ENCODE measurements at regions not wholly inside any gene's neighbourhood (a gene's known extent, or its start where the extent isn't known, plus 50 kb on each side); places are given as distances from the start of the nearest gene placed in this dataset.
A peak's percentile ranks its signal among the peaks of the same experiment; 100 is the strongest.

DNA sequence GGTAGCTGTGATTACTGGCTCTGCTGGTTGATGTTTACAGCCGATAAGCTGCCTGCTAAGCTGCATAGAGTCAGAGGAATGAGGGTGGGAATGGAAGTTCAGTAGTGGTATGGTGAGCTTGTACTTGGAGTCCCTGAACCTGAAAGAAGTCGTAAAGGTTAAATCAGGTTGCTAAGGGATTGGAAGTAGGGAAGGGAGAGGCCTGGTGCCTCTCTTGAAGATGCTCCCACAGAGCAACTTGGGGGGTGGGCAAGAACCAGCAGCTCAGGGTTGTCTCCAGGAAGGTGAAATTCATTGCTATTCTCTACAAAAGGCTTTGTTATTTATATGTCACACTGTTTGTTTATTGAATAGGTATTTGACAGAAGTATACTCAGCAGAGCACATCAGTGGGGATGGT is 73.8 kb upstream of the OLFM4 start:
- DNase-seq (ENCODE audit: low spot score) = no peak
- H2BK120ac ChIP-seq (ENCODE audit: low read depth, low read length) = no peak overlapping the region
- H2BK12ac ChIP-seq (ENCODE audit: low read length) = no peak overlapping the region
- no peak overlapping the region for H2AFZ ChIP-seq (ENCODE audit: low read length)
- no peaks in the 10 kb centered on the region for H3K27me3 ChIP-seq (ENCODE audit: control insufficient read depth in 3 of 3, insufficient read depth in 3 of 3, low read depth in 1 of 3, low read length in 3 of 3)
- H4K8ac ChIP-seq (ENCODE audit: low read depth, low read length) = no peak overlapping the region
- no CpG with 5 or more reads among the region's 2 CpGs for WGBS, 2 donors (ENCODE audit: extremely low coverage in 2 of 2, insufficient read length in 2 of 2, insufficient replicate concordance in 1 of 2)
- H3K4me3 ChIP-seq (ENCODE audit: low read length in 2 of 2) = no peak overlapping the region
- H3K27ac ChIP-seq (replicated peaks; ENCODE audit: low read length) = no peak overlapping the region
- H3K36me3 ChIP-seq (replicated peaks in 1 of 2; ENCODE audit: control insufficient read depth in 2 of 2, insufficient read depth in 2 of 2, low read length in 2 of 2) = no peaks in the 10 kb centered on the region
- peaks cover 12 to 34% of the 10 kb centered on the region in 2 donors for H3K4me1 ChIP-seq (ENCODE audit: control insufficient read depth in 2 of 2, insufficient read depth in 1 of 2, low read depth in 1 of 2, low read length in 2 of 2)
- H3K79me1 ChIP-seq (ENCODE audit: low read depth, low read length) = no peaks in the 10 kb centered on the region
- H3K9me3 ChIP-seq (replicated peaks in 1 of 2; ENCODE audit: control insufficient read depth in 2 of 2, insufficient read depth in 1 of 2, low read depth in 1 of 2, low read length in 2 of 2) = no peaks in the 10 kb centered on the region
- no peak overlapping the region for H2AK5ac ChIP-seq (ENCODE audit: low read depth, low read length)
- H2BK5ac ChIP-seq (ENCODE audit: low read length) = no peak overlapping the region
- H3K9ac ChIP-seq (ENCODE audit: low read depth, low read length, poor library complexity) = no peak overlapping the region
- no peak overlapping the region for H3K14ac ChIP-seq (ENCODE audit: low read length)
- H3K23ac ChIP-seq (ENCODE audit: low read depth, low read length, poor library complexity) = no peak overlapping the region
- no peak overlapping the region for H2BK15ac ChIP-seq (ENCODE audit: low read length)
- H3K4me2 ChIP-seq (ENCODE audit: insufficient read depth, low read length, poor library complexity, severe bottlenecking) = no peak overlapping the region
- no peak overlapping the region for H3K4ac ChIP-seq (ENCODE audit: low read length)
- no peak overlapping the region for H3K18ac ChIP-seq (ENCODE audit: low read length)
- H4K91ac ChIP-seq (ENCODE audit: low read depth, low read length, poor library complexity) = no peak overlapping the region

DNA sequence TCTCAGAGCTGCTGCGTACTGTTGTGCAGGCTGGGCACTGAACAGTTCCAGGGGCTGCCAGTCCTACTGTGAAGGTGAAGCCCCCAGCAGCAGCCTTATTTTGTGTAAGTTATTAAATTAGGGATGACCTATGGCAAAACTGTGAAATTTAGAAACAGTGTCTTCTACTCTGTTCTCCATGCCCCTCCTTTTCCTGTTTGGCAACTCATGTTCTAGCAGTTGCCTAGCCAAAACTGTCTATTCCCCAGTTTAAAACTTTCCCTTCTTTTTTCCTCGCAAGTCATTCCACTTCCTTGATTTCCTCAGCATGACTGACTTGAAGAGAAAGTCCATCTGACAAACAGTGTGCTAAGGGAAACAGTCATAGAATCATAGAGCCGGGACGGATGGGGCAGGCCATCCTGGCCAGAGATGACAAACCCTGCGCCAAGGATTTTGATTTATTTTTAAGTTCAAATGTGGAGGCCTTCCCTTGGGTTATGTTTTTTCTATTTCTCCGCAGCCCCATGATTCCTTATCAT is 78.1 kb upstream of the OLFM4 start:
- no peak overlapping the region for H2BK5ac ChIP-seq (ENCODE audit: low read length)
- H3K4ac ChIP-seq (ENCODE audit: low read length) = no peak overlapping the region
- H4K8ac ChIP-seq (ENCODE audit: low read depth, low read length) = no peak overlapping the region
- no CpG with 5 or more reads among the region's 6 CpGs for WGBS, 2 donors (ENCODE audit: extremely low coverage in 2 of 2, insufficient read length in 2 of 2, insufficient replicate concordance in 1 of 2)
- H3K9ac ChIP-seq (ENCODE audit: low read depth, low read length, poor library complexity) = no peak overlapping the region
- H3K79me1 ChIP-seq (ENCODE audit: low read depth, low read length) = no peaks in the 10 kb centered on the region
- H3K27me3 ChIP-seq (ENCODE audit: control insufficient read depth in 3 of 3, insufficient read depth in 3 of 3, low read depth in 1 of 3, low read length in 3 of 3) = no peaks in the 10 kb centered on the region
- H2AFZ ChIP-seq (ENCODE audit: low read length) = no peak overlapping the region
- H3K9me3 ChIP-seq (replicated peaks in 1 of 2; ENCODE audit: control insufficient read depth in 2 of 2, insufficient read depth in 1 of 2, low read depth in 1 of 2, low read length in 2 of 2) = peaks cover 0 to 4% of the 10 kb centered on the region in 2 donors
- H3K4me3 ChIP-seq (ENCODE audit: low read length in 2 of 2) = no peak overlapping the region
- no peak overlapping the region for H2BK15ac ChIP-seq (ENCODE audit: low read length)
- H4K91ac ChIP-seq (ENCODE audit: low read depth, low read length, poor library complexity) = no peak overlapping the region
- no peak overlapping the region for H2AK5ac ChIP-seq (ENCODE audit: low read depth, low read length)
- no peaks in the 10 kb centered on the region for H3K36me3 ChIP-seq (replicated peaks in 1 of 2; ENCODE audit: control insufficient read depth in 2 of 2, insufficient read depth in 2 of 2, low read length in 2 of 2)
- no peak overlapping the region for H3K18ac ChIP-seq (ENCODE audit: low read length)
- H2BK120ac ChIP-seq (ENCODE audit: low read depth, low read length) = no peak overlapping the region
- DNase-seq (ENCODE audit: low spot score) = no peak
- H3K27ac ChIP-seq (replicated peaks; ENCODE audit: low read length) = no peak overlapping the region
- H2BK12ac ChIP-seq (ENCODE audit: low read length) = no peak overlapping the region
- H3K4me1 ChIP-seq (ENCODE audit: control insufficient read depth in 2 of 2, insufficient read depth in 1 of 2, low read depth in 1 of 2, low read length in 2 of 2) = peaks cover 13 to 24% of the 10 kb centered on the region in 2 donors
- H3K23ac ChIP-seq (ENCODE audit: low read depth, low read length, poor library complexity) = no peak overlapping the region
- H3K14ac ChIP-seq (ENCODE audit: low read length) = no peak overlapping the region
- H3K4me2 ChIP-seq (ENCODE audit: insufficient read depth, low read length, poor library complexity, severe bottlenecking) = no peak overlapping the region

DNA sequence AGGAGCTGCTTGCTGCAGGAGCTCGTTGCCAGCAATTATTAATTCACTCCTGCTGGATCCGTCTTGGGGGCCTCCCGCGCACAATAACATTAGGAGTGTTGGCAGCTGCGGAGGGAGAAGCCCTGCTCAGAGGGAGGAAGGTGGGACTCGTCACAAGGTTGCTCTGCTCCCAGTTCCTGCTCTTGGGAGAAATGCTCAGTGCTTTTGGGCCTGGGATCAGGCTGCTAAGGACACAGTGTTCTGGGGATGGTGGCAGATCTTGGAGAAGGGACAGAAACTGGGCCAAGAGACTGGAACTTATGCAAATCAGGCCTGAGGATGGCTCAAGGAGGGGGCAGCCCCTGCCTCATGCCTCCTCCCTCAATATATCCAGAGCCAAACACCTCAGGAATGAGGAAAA is 78.9 kb upstream of the OLFM4 start:
- Histone ChIP-seq H3K36me3 (replicated peaks in 1 of 2; ENCODE audit: control insufficient read depth in 2 of 2, insufficient read depth in 2 of 2, low read length in 2 of 2) (no peaks in the 10 kb centered on the region), H3K14ac (ENCODE audit: low read length) (no peak overlapping the region), H2BK120ac (ENCODE audit: low read depth, low read length) (no peak overlapping the region), H4K8ac (ENCODE audit: low read depth, low read length) (no peak overlapping the region), H3K27me3 (ENCODE audit: control insufficient read depth in 3 of 3, insufficient read depth in 3 of 3, low read depth in 1 of 3, low read length in 3 of 3) (no peaks in the 10 kb centered on the region), H2AK5ac (ENCODE audit: low read depth, low read length) (no peak overlapping the region), H2AFZ (ENCODE audit: low read length) (peak overlapping the region; percentile 42), H3K9ac (ENCODE audit: low read depth, low read length, poor library complexity) (no peak overlapping the region), H3K4ac (ENCODE audit: low read length) (no peak overlapping the region), H2BK12ac (ENCODE audit: low read length) (no peak overlapping the region), H3K4me1 (ENCODE audit: control insufficient read depth in 2 of 2, insufficient read depth in 1 of 2, low read depth in 1 of 2, low read length in 2 of 2) (peaks cover 9 to 17% of the 10 kb centered on the region in 2 donors), H3K79me1 (ENCODE audit: low read depth, low read length) (no peaks in the 10 kb centered on the region), H3K18ac (ENCODE audit: low read length) (peak overlapping the region; percentile 41), H3K23ac (ENCODE audit: low read depth, low read length, poor library complexity) (no peak overlapping the region), H3K9me3 (replicated peaks in 1 of 2; ENCODE audit: control insufficient read depth in 2 of 2, insufficient read depth in 1 of 2, low read depth in 1 of 2, low read length in 2 of 2) (peaks cover 0 to 4% of the 10 kb centered on the region in 2 donors), H3K27ac (replicated peaks; ENCODE audit: low read length) (no peak overlapping the region), H3K4me3 (ENCODE audit: low read length in 2 of 2) (no peak overlapping the region), H4K91ac (ENCODE audit: low read depth, low read length, poor library complexity) (no peak overlapping the region), H2BK15ac (ENCODE audit: low read length) (no peak overlapping the region), H2BK5ac (ENCODE audit: low read length) (no peak overlapping the region), H3K4me2 (ENCODE audit: insufficient read depth, low read length, poor library complexity, severe bottlenecking) (no peak overlapping the region)
- no peak for DNase-seq (ENCODE audit: low spot score)
- no CpG with 5 or more reads among the region's 6 CpGs for WGBS, 2 donors (ENCODE audit: extremely low coverage in 2 of 2, insufficient read length in 2 of 2, insufficient replicate concordance in 1 of 2)

DNA sequence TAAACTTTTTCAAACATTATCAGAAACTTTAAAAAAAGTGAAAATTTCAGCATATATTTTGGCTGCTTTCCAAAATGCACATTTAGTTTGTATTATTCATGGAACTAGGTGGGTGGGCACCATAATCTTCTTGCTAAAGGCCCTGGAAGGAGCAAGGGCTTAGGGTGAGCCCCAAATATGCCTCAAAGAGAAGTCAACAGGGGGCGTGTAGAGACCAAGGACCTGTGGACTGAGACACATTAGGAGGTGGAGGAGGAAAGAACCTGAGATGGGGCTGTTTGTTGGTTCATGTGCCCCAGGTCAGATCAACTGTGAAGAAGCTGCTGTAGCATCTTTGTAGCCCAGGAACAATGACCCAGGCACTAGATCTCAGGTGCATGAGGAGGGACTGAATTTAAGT is 79.6 kb upstream of the OLFM4 start:
- Histone ChIP-seq H3K27ac (replicated peaks; ENCODE audit: low read length) (no peak overlapping the region), H3K9ac (ENCODE audit: low read depth, low read length, poor library complexity) (no peak overlapping the region), H2AFZ (ENCODE audit: low read length) (no peak overlapping the region), H3K79me1 (ENCODE audit: low read depth, low read length) (no peaks in the 10 kb centered on the region), H3K18ac (ENCODE audit: low read length) (no peak overlapping the region), H2BK5ac (ENCODE audit: low read length) (no peak overlapping the region), H2BK12ac (ENCODE audit: low read length) (no peak overlapping the region), H3K9me3 (replicated peaks in 1 of 2; ENCODE audit: control insufficient read depth in 2 of 2, insufficient read depth in 1 of 2, low read depth in 1 of 2, low read length in 2 of 2) (peaks cover 0 to 4% of the 10 kb centered on the region in 2 donors), H3K4me3 (ENCODE audit: low read length in 2 of 2) (no peak overlapping the region), H2BK15ac (ENCODE audit: low read length) (no peak overlapping the region), H3K4me1 (ENCODE audit: control insufficient read depth in 2 of 2, insufficient read depth in 1 of 2, low read depth in 1 of 2, low read length in 2 of 2) (peaks cover 7 to 10% of the 10 kb centered on the region in 2 donors), H4K8ac (ENCODE audit: low read depth, low read length) (no peak overlapping the region), H4K91ac (ENCODE audit: low read depth, low read length, poor library complexity) (no peak overlapping the region), H3K14ac (ENCODE audit: low read length) (no peak overlapping the region), H3K23ac (ENCODE audit: low read depth, low read length, poor library complexity) (no peak overlapping the region), H3K4me2 (ENCODE audit: insufficient read depth, low read length, poor library complexity, severe bottlenecking) (no peak overlapping the region), H3K36me3 (replicated peaks in 1 of 2; ENCODE audit: control insufficient read depth in 2 of 2, insufficient read depth in 2 of 2, low read length in 2 of 2) (no peaks in the 10 kb centered on the region), H2AK5ac (ENCODE audit: low read depth, low read length) (no peak overlapping the region), H3K4ac (ENCODE audit: low read length) (no peak overlapping the region), H2BK120ac (ENCODE audit: low read depth, low read length) (no peak overlapping the region), H3K27me3 (ENCODE audit: control insufficient read depth in 3 of 3, insufficient read depth in 3 of 3, low read depth in 1 of 3, low read length in 3 of 3) (no peaks in the 10 kb centered on the region)
- no peak for DNase-seq (ENCODE audit: low spot score)
- WGBS, 2 donors (ENCODE audit: extremely low coverage in 2 of 2, insufficient read length in 2 of 2, insufficient replicate concordance in 1 of 2) = no CpG with 5 or more reads among the region's 1 CpG

Measured in neuronal stem cell (in vitro differentiated cells).